ENCODE measurements at regions not wholly inside any gene's neighbourhood (a gene's known extent, or its start where the extent isn't known, plus 50 kb on each side); places are given as distances from the start of the nearest gene placed in this dataset.
A peak's percentile ranks its signal among the peaks of the same experiment; 100 is the strongest.
"Not testable (repeated sequence)": the region's sequence is repeated elsewhere in the genome, so short reads cannot be mapped to it uniquely, and the experiment has no call there.

GRCh38 chr11:64428693-64429092 is 69.7 kb downstream of the RPS6KA4 start:
- no peak for DNase-seq

GRCh38 chr11:64429970-64430369 is 71.0 kb downstream of the RPS6KA4 start:
- no peak for DNase-seq

DNA sequence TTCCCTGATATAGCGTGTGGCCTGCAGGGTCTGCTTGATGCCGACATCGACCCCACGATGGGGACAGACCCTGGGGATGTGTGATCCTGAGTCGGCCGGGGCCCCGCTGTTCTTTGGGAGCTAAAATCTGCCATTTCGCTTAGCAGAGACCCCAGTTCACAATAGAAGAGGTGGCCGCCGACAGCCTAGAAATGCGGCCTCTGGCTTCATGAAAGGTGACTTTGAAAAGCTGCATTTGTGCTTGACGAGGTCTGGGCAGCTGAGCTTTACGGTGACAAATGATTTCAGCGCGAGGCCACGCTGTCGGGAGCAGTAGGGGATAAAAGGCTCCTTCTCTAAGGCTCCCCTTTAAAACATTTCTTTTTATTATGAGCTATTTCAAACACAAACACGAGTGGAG is 71.7 kb downstream of the RPS6KA4 start:
- DNase-seq, result no peak

DNA sequence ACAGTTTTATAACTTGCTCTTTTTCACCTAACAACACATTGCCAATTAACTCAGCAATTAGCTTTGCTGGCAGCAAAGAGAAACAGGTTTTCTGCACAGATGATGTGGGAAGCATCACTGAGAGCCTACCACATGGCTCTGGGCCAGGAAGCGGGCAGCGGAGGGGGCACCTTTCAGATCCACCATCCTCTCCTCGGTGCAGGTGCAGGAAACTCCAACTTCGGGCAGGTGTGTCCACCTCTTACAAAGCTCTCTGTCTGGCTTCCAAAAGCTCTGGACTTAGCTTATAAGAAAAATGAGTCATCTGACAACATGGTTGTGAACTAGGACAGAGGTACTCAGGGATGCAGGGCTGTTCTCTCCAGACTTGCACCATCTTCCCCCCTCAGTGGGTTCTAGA is 77.0 kb downstream of the RPS6KA4 start:
- peak; percentile 52 for DNase-seq

DNA sequence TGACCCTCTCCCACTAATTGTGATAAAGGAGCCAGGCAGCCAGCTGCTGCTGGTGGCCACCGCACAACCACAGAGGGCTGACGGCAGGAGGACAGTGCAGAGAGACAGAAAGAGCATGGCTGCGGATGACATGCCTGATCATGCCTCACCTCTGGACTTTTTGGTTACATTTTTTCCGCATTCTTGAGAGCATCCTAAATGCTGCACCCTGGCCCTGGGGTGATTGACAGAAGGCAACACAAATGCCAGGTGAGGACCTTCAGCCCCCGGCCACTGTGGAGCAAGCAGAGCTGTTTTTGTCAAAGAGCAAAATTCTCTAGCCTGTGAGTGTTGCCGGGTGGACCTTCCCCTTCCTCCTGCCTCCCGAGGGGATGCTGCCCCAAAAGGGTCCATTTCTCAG is 78.5 kb downstream of the RPS6KA4 start:
- DNase-seq, result no peak

- no peak for DNase-seq
Measured at GRCh38 chr11:64438986-64439771, 80.2 kb downstream of the RPS6KA4 start.

- not testable (repeated sequence) for DNase-seq
Measured at GRCh38 chr11:64439772-64440491, 81.0 kb downstream of the RPS6KA4 start.

GRCh38 chr11:64441127-64441526 is 82.2 kb downstream of the RPS6KA4 start:
- DNase-seq, result no peak

- DNase-seq, result no peak
Measured at GRCh38 chr11:64443001-64443400, 84.0 kb downstream of the RPS6KA4 start.

DNA sequence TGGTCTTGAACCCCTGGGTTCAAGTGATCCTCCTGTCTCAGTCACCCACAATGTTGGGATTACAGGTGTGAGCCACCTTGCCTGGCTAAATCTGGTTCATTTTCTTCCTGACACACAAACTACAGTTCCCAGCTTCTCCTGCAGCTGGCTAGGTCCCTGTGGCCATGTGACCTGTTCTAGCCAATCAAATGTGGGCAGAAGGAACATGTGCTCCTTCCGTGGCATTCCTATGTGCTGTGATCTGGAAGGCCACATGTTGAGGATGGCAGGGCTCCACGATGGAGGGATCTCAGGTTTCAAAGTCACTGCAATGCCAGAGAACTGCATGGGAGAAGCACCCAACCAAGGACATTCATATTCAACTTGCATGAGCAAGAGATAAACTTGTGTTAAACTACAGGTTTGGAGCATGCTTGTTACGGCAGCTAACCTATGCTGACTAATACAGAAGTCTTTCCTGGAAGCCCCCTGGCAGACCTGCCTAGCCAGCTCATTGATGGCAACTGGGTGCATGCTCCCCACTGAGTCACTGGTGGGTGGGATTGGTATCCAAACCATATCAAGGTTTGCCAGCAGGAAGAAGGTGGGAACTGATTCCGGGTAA is 86.0 kb downstream of the RPS6KA4 start:
- DNase-seq, result no peak

DNA sequence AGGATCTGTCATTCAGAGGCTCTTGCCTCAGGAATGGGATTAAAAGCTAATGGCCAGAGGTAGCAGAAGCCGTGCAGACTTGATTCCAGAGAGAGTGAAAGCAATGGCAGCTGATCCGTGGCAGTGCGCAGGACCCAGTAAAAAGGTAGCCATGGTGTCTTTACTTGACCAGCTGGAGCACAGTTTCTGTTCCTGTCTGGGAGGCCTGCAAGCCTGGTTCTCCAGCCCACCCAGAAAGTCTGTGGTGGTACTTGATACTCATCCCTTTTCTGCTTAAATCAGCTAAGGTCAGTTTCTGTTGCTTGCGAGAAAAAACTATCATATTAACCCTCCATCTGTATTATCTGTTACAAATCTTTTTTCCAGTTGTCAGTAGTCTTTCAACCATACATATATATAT is 86.7 kb downstream of the RPS6KA4 start:
- DNase-seq, result no peak

GRCh38 chr11:64447831-64448598 is 89.1 kb downstream of the RPS6KA4 start:
- DNase-seq, result no peak

DNA sequence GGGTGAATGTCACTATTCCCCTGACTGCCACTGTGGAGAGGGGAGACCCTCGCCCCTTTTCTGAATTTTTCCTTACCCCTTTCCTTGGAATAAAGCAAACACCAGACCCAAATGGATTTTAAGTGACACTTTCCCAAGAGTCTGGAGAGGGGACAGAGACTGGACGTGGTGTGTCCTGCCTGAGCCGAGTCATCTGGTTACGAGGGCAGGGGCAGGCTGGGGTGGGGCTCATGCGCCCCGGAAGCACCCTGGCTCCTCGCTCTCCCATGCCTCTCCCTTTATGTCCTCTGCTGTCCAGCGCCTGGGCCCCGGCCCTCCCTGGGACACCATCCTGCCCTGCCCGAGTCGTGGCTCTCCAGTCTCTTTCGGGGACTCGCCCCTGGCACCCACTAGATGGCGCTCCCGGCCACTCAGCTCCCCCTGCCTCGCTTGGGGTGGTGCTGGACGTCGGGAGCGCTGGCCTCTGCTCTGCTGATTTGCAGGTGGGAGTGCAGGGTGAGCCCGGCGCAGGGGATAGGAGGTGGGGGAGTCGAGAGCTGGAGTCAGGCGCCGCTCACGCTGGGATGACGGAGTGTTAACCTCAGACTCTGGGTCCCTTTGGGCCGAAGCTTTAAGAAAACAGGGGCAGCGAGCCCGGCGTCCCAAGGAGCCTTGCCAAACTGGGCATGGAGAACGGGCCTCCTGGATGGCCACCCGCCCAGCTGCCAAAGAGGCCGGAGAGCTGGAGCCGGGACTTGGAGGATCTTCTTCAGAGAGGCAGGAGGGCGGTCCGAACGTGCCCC is 89.8 kb downstream of the RPS6KA4 start:
- DNase-seq, result peak; percentile 69

DNA sequence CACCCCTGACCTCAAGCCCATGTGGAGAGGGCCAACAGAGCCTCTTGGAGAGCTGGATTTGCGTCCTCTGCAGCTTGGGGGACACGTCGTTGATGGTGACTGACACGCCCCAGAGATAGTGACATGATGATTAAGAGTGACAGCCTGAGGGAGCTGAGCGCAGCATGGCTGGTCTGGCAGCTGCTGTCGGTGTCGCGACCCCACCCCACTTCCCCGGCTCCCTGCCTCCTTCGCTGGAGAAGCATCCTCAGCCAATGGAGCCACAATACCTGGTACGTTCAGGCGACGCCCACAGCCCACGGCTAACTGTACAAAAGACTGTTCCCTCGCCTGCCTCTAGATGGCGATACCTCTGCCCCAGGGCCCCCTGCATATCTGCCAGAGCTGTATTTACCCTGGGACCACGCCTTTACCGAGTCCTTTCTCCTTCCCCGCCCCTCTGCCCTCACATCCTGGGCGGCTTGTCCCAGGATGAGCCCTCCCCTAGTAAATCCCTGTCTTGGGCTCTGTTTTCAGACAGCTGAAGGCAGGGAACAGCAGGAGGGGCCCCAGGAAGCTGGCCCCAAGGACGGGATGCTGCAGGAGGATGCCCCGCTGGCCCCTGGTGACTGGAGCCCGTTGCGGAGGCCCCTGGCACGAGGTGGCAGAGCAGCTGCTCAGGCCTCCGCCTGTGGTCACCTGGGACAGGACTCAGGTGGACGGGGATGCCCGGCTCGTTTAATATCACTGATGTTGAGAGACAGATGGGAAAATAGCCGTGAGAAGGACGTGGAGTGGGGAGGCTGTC is 90.6 kb downstream of the RPS6KA4 start:
- peak; percentile 72 for DNase-seq

GRCh38 chr11:64450168-64450560 is 91.2 kb downstream of the RPS6KA4 start:
- DNase-seq, result no peak

DNA sequence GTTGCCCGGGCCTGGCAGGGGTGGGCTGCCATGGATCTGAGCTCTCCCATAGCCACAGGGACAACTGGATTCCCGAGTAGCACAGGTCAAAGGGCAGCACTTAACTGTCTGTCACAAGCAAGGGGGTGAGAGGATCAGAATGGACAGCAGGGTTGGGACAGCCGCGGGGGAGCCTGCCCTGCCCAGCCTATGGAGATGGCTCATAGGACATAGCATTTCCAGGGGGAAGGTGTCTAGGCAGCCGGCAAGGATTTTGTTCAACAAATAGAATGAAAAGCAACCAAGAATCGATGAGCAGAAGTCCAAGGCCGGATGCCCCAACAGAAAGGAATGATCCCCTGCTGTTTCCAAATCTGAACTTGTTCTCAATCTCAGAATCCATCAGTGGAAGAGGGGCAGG is 92.9 kb downstream of the RPS6KA4 start:
- DNase-seq, result no peak

- DNase-seq, result no peak
Measured at GRCh38 chr11:64453466-64453865, 94.5 kb downstream of the RPS6KA4 start.

DNA sequence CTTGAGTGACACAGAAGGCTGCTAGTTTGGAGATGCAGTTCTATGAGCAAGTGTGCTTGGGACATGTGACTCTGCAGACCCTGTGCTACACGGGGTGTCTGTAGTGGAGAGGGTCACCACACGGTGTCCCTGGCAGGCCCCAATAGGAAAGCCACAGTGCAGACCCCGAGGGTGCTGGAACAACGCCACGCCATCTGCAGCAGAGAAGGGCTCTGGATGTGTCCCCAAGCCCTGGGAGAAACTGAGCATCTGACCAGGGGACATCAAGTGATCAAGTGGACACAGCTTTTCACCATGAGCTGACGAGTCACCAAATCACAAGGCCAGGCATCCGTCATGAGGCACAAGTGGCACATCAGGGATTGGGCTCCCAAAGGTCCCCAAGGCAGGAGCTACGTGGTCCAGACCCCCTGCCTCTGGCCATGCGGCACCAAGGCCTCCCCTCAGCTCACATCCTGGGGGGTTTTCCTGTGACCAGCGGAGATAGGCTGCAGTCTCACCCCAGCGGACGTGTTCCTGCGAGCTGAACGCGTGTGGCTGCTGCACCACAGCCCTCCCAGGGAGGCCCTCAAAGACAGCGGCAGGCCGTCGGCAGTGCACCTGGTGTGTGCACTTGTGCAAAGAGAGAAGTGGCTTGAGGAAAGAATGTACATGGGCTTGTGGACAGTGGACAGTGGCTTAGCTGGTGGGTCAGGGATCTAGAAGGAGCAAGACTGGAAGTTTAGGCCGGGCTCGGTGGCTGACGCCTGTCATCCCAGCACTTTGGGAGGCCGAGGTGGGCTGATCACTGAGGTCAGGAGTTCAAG is 96.7 kb downstream of the RPS6KA4 start:
- no peak for DNase-seq

- DNase-seq, result no peak
Measured at GRCh38 chr11:64456509-64457320, 97.8 kb downstream of the RPS6KA4 start.
